COLO668 (cell line): ENCODE measurements at regions not wholly inside any gene's neighbourhood (a gene's known extent, or its start where the extent isn't known, plus 50 kb on each side); places are given as distances from the start of the nearest gene placed in this dataset.
"Not testable (repeated sequence)": the region's sequence is repeated elsewhere in the genome, so short reads cannot be mapped to it uniquely, and the experiment has no call there.

ENCODE experiments used
- DNase-seq: peaks from one replicate; lab custom pipeline; 2025; ENCODE audit not compliant: unreplicated experiment; lab: John Stamatoyannopoulos, UW

DNA sequence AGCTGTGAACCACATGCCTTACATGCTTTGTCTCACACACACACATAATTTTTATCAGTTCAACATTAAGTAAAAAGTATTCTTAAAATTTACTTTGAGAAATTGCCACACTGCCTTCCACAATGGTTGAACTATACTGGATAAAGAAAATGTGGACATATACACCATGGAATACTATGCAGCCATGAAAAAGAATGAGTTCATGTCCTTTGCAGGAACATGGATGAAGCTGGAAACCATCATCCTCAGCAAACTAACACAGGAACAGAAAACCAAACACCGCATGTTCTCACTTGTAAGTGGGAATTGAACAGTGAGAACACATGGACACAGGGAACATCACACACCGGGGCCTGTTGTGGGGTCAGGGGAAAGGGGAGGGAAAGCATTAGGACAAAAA, 774.9 kb upstream of the RAB6C start:
- DNase-seq, result not testable (repeated sequence)

DNA sequence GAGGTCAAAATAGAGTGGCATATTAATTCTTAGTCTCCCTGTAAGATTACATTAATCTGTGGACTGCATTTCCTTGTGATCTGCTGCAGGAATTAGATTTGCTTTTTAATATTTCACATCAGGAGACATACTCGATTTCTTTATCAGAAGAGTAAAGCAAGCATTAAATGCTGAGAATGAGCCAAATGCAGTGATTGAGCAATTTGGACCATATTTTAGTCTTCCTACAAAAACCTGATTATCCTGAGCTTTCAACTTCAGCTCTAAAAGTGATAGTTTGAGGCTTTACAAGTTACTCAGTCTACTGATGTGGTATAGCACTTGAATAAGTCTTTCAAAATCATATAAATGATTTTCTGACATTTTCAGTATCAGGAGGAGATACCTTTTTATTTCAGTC, 774.3 kb upstream of the RAB6C start:
- DNase-seq, result no peak

DNA sequence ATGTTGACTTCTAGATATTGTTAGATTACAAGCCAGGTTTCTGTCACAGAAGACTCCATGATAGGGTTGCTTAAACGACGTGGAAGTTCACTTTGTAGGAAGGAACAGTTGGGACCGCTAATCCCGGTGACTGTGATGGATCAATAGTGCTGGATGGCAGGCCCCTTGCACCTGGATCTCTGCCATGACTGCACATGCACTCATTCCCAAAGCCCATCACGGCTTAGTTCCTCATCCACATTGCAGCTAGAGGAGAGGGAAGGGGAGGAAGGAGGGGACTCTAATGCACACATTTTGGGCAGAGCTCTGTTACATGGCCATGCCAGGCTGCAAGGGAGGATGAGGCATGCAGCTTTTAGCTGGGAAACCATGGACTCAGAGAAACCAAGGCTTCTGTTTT, 773.7 kb upstream of the RAB6C start:
- DNase-seq, result no peak

DNA sequence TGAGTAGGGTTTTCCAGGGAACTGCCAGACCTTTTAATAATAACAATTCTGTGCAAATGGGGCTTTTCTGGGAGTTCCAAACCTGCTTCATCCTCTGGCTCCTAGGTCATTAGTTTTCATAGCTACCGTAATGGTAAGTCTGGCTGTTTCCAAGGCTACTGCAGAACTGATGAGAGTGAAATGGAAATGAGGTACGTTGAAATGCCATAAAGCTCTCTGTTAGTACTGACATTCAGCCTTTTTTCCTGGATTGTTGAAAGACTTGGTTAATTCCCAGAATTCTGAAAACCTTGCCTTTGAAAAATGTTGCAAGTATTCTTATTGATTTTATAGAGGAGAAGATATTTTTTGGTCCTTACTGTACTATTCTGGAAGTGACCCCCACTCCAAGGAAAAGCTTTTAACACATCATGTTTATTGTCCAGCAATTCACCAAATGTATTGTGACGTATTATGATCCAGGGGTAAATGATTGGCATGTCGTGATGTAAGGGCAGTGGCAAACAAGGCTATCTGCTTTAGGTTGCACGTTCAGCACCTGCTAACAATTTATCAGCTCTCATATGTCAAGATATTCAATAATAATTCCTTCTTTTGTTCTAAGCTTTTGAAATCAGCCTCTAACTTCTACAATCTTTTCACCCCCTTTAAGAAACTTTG, 767.0 kb upstream of the RAB6C start:
- no peak for DNase-seq

DNA sequence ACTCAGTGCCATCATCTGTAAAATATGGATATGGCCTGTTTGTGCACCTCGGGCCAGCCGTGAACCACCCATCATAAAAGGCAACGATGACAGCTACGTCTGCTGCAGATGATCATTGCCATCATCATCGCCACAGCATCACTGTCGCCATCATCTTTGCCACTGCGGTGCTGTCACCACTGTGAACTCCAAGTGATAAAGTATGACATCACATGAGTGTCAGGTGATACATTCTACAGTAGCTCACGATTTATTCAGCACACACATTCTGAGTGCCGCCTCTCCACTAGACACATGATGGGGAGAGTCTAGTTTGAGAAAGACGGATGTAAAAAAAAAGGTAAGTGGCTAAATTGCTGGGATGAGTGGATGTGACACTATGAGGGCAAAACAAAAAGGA, 755.4 kb upstream of the RAB6C start:
- DNase-seq, result no peak

DNA sequence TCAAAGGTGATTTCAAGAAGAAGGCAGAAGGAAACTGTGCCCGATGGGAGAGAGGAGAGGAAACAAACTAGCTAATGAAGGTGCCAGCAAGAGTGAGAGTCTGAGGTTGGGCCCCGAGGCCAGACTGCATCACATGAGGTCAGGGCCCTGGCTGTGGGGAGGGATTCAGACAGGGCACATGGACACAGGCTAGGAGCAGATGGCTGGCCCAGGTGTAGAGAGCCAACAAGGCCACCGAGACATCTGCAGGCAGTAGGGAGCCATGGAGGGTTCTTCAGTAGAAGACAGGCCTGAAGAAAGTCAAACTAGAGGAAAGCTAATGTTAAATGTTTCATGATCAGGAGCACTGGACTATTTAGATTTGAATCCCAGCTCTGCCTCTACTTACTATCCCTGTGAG, 755.0 kb upstream of the RAB6C start:
- DNase-seq, result no peak

DNA sequence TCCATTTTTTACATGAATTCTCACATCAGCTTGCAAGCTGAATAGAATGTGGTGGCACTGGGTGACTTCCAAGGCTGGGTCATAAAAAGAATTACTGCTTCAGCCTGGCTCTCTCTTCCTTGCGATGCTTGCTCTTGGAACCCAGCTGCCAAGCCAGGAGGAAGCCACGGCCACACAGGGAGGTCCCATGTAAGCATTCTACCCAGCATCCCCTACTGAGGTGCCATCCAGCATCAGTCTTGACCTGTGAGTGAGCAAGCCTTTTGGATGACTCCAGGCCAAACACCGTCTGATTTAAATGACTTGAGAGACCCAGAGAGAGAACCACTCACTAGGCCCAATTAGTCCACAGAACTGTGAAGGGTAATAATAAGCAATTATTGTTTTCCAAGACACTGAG, 750.3 kb upstream of the RAB6C start:
- DNase-seq, result no peak

DNA sequence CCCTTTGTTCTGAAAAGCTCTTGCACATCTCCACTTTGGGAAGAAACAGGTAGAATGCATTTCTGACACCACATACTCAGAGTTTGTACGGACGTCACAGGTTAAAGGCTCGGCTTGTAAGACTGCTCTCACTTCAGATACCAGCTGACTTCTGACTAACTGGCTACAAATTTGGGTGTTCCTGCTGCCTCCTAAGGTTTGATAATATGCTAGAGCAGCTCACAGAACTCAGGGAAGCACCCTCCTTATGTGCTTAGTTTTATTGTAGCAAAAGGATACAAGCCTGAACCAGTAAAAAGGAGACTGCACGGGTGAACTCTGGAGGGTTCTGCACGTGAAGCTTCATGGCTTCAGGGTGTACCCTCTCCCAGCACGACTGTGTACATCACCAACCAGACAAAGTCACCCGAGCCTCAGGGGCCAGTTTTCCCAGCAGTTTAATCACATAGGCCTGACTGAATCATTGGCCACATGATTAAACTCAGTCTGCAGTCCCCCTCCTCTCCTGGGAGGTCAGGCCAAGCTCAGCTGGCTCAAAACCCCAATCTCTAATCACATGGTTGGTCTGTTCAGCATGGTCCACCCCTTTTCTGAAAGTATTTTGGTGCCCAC, 749.5 kb upstream of the RAB6C start:
- no peak for DNase-seq

DNA sequence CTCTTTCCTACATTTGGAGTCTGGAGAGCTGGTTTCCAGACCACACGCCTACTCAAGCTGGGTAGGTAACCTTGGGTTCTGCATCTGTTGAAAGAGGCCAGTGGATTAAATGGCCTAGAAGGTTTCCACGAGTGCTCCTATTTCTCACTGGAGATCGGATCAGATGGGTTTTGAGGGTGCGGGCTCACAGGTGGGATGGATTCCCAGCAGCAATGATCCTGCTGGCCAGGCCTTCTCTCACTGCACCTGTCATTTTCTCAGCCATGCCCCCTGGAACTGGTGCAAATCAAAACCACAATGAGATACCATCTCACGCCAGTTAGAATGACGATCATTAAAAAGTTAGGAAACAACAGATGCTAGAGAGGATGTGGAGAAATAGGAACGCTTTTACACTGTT, 747.5 kb upstream of the RAB6C start:
- no peak for DNase-seq

DNA sequence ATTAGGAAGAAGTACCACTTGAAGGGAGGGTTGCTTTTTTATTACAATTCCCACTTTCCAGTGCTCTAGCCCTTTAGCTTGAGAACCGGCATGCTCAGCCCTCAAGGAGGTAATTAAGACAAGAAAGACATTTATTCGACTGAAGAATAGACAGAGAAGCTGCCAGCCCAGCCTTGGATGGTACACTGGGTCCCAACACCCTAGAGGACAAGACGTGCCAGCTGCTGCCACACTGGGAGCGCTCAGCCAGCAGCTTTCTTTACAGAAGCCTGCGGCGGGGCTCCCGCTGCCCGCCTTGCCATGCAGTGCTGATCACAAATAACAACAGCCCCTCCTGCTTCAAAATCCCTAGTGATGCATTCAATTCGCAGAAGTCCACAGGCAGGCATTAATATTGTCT, 746.3 kb upstream of the RAB6C start:
- no peak for DNase-seq

DNA sequence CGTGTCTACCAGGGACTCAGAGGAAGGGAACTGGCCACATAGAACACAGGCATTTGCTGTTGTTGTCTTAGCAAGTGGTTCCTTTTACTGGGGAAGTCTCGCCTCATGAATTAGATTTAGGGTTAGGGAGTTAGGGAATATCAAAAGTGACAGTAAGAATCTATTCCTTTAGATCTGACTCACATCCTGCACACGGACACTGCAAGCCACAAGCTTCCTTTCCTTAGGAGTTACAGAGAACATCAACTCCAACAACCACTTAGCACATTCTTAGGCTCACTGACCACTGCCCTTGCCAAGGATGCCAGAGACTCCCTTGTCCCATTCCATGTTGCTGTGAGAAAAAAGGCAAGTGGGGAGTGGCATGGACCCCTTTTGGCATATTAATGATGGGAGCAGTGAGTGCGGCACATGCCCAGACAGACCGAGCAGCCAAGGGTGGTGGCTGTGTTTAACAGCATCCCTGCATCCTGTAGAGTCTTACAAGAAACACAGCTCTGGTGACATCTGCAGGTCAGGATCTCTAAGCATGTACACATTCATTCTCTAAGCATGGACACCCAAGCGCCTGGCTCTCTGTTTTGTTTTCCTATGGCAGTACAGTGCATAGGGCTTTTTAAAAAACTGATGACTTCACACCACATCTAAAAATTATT, 745.6 kb upstream of the RAB6C start:
- DNase-seq, result no peak

DNA sequence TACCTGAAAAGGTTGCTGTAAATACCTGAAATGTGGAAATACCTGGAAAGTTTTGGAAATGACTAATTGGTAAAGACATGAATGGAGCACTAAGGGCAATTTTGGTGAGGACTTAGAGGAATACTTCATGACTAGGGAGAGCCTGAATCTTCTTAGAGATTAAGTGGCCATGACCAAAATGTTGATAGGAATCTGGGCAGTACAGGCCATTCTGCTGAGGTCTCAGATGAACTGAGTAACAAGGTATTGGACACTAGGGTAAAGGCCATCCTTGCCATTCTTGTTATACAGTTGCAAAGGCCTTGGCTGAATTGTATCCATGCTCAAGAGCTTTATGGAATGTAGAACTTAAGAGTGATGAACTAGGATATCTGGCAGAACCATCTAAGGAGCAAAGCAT, 742.9 kb upstream of the RAB6C start:
- no peak for DNase-seq

DNA sequence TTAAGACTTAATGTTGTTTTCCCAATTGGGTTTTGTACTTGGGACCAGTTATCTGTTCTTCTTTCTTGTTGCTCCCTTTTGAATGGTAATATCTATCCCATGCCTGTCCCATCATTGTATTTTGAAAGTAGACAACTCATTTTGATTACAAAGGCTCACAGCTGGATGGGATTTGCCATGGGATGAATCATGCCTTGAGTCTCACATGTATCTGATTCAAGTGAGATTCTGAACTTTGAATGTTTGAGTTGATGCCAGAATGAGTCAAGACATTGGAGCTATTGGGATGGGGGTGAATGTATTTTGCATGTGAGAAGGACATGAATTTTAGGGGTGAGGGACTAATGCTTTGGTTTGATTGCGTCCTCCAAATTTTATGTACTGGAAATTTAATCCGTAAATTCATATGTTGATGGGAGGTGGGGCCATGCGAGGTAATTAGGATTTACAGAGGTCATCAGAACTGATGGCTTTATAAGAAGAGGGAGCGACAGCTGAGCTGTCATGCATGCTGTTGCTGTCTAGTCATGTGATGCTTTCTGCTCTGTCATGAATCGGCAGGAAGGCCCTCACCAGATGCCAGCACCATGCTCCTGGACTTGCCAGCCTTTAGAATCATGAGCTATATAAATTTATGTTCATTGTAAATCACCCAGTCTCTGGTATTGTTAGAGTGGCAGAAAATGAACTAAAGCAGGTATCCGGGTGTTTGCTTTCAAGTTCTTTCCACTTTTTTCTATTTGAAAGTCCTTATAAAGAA, 741.3 kb upstream of the RAB6C start:
- no peak for DNase-seq

DNA sequence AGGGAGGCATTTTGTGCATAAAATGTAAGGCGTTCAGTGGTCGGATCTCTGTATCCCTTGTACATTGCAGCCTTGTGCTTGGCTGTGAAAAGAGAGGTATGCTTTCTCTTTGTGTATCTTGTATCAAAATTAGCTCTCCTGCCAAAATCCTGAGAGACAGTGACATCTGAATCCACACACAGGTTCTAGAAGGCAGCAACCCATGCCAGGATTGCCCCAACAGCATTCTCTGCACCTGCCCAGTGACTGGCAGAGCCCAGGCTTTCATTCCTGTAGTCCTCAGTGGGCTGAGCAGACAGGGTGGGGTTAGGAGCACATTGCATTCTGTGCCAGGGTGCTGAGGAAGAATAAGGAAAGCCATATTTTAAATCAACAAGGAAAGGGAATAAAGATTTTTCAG, 740.3 kb upstream of the RAB6C start:
- no peak for DNase-seq

DNA sequence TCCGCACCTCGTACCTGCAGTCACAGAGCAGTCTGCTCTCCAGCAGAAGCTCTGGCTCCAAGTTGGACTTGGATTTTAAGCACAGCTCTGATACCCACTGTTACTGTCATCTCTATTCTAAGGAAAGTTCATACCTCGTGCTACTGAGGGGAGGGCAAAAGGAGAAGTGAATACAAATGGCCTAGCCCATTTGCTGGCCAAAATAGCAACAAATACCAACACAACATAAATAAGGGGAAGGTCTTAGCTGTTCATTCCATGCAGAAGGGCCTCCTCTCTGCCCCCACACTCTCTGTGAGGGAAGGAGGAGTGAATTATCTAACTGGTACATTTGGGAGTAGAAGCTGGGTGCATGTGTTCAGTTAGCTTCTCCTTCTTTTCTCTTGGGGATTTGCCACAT, 739.4 kb upstream of the RAB6C start:
- no peak for DNase-seq

DNA sequence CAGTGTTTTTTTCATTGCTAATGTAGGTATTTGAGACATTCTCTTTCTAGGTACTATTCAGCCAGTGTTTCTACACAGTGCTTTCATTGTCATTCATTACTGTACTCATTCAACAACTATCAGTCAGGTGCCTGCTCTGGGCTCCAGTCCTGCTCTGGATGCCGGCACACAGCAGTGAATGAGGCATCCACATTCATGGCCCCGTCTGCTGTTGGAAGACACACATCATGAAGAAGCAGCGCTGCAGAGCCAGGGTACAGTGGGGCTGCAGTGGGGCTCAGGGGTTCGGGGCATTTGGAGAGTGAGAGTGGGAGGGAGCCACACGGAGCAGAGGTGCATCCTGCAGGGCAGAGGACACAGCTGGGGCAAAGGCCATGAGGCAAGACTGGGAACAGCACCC, 737.2 kb upstream of the RAB6C start:
- no peak for DNase-seq

DNA sequence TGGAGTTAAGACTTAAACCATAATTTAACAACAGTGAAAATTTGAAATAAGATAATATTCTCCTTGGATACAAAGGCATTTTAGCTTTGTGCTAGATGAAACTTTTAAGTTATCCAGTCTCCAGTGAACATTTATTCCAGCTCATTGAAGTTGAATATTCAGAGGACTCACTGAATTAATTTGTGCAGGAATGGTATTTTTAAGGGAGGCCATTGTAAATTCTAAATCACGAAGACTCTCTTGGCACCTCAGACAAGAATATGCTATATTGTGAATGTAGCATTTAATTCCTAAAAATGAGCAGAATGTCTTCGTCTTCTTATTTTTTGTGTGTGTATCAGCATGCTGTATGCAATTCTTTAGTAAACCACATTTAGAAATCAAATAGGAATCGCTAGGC, 731.7 kb upstream of the RAB6C start:
- no peak for DNase-seq

DNA sequence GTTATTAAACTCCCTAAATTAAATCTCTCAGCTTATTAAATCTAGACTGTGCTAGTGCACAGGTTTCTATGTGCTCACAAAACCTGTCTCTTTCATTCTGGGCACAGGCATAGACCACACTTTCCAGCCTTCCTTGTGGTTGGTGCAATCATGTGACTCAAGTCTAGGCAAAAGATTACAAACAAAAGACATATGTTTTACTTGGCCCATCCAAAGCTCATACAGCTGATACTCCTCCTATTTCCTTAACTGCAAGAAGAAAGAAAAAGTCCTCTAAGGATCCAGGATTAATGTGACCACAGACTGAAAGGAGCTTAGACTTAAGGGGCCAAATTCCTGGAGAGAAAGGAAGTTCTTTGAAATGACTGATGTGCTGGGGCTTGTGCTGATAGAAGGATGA, 731.3 kb upstream of the RAB6C start:
- DNase-seq, result no peak

DNA sequence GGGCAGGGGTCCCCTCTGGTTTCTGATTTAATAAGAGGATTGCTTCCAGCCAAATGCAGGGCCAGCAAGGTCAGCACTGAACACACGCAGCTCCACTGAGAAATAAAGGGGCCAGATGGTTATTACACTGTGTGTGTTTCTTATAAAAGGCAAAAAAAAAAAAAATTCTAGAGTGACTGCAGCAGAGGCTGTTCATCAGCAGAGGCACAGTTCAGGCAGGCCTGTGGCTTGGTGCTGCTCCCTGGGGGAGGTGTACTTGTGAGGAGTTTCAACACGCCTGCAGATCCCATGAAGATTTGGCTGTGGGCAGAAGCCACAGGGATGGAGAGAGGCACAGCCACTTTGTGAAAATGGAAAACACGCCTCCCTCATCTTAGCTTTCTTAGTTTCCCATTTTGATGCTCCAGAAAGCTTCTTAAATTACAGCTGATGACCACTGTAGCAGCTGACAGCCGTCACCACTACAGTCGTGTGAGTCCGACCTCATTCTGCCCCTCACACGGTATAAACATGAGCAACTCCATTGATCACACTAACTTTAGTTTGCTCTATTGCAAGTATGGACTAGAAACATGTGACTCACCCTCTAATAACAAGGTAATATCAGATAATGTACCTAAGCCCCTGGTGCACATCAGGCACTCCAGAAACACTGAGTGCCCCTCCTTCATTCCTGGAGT, 726.5 kb upstream of the RAB6C start:
- no peak for DNase-seq

DNA sequence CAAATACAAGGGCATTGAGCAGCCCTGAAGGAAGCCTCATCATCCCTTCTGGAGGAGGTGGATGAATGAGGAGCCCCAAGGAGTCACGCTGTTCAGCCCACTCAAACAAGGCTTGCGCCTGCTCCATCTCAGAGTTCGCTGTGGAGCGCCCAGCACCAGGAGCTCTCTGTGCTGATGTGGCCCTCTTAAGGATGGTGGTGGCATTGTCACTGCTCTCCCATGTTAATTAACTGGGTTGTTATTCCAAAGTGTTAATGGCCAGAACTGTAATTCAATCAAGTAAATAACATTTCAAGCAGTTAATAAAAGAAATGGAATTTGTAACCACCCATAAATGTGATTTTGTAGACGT, 726.0 kb upstream of the RAB6C start:
- no peak for DNase-seq

DNA sequence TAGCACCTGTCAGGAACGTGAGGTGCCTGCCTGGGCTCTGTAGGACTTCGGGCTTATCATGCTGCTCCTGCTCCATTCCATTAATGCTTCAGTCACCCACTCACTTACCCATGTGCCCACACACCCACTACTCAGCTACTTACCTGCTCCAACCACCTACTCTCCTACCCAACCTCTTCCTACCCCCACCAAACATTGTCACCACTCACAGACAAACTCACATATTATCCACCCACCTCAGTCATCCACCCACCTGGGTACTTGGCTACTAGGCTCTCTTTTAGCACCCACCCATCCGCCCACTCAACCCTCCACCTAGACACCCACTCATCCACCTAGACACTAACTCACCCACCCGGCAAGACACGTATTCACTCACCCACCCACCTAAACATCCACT, 724.7 kb upstream of the RAB6C start:
- no peak for DNase-seq
